HG03280 (cell line): ENCODE measurements at regions not wholly inside any gene's neighbourhood (a gene's known extent, or its start where the extent isn't known, plus 50 kb on each side); places are given as distances from the start of the nearest gene placed in this dataset.
"Not testable (repeated sequence)": the region's sequence is repeated elsewhere in the genome, so short reads cannot be mapped to it uniquely, and the experiment has no call there.

ENCODE experiments used
- ATAC-seq: cut with Tn5 transposase; IDR thresholded peaks from one replicate; pipeline ENCODE4 v1.9.1; 2021; ENCODE audit warnings: mild to moderate bottlenecking, moderate library complexity; ENCODE audit not compliant: unreplicated experiment

DNA sequence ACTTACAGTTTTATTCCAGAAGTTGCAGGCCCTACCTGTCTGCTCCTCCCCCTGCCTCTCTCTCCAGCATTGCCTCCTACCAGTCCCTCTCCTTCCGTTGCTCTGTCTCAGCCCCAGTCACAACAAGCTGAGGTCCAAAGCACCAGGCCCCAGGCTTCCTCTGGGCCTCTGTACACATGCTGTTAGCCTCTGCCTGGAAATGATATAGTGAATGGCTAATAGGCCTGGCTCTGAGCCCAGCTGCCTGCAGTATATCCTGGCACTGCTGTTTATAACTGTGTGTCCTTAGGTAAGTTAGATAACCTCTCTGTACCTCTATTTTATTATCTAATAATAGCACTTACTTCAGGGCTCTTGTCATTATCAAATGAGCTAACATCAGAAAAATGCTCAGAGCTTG is 114.9 kb upstream of the PWP1 start:
- ATAC-seq, result no peak

- ATAC-seq, result no peak
Measured at GRCh38 chr12:107571492-107571891, 114.1 kb upstream of the PWP1 start.

- no peak for ATAC-seq
Measured at GRCh38 chr12:107574691-107575090, 110.9 kb upstream of the PWP1 start.

GRCh38 chr12:107580750-107581618 is 104.6 kb upstream of the PWP1 start:
- ATAC-seq, result no peak

DNA sequence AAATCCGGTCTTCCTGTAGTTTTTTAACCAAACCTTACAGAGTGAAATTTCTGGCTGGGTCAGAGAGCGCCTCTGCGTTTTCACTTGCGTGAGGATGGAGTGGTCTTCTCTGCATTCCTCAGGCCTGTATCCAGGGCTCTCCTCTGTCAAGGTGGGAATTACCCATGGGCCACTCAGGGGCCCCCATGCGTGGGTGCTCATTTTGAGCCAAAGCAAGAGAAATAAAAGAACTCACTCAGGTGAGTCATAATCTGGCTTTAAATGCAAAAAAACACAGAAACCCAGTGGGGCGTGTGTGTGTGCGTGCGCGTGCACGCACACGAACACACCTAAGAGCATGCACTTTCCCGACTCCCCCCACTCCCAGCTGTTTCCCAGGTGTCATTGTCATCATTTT is 104.0 kb upstream of the PWP1 start:
- ATAC-seq, result no peak

DNA sequence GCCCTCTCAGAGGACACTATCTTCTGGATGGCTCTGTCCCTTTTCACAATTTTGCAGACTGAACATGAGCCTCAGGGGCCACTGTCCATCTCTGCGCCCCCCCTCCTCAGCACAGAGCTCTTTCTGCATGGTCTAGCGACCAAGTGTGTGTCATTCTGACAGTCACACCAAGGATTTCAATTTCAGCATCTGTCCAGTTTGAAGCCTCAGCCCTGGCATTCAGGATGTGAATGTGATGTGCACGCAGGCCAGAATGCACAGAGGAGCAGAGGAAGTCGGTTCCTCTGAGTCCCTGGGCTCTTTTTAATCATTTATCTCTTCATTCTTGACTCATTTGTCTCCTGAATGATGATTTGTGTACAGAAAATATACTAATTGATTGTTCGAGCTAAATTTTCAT is 102.0 kb upstream of the PWP1 start:
- no peak for ATAC-seq

DNA sequence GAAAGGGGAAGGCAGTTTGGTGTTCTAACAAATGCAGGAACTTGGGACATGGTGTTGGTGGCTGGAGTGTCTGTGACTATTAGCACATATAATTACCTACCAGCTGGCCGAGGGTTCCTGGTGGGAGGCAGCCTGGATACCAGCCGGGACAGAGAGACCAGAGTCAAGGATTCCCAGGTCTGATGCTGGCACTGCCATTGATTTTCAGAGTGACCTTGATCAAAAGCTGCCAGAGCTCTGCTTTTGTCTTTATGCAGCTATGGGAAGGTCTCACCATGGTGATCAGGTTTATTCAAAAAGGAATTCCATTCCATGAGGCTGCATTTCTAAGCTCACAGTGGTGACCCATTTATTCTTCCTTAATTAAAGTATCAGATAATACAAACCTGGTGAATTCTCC is 101.0 kb upstream of the PWP1 start:
- ATAC-seq, result no peak

DNA sequence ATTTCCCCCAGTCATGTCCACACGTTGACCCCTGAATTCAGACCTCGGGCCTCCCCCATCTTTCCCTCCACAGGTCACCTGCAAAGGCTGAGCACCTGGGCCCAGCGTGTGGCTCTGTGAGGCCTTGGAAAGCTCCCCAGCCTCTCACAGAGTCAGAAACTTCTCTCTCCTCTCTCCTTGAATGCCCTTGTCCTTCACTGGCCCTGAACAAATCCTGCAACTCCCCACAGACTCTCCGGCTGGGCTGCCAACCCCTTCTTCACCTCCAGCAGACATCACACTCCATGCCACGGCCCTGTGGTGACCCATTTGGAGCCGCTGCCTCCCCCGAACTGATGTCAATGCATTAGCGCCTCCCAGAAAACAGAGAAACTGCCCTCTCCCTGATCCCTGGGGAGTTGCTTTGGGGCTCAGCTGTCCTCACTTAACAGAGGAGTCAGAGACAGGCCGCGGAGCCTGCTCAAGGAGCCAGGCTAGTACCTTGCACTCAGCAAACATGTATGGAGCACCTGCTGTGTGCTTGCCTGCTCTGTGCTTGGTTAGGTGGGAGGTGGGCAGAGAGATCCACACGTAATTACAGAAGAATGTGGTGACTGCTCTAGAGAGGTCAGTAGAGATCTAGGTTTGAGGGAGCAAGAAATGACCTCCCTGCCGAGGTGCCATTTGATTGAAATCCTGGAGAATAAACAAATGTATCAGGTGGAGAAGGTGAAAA is 99.2 kb upstream of the PWP1 start:
- no peak for ATAC-seq

DNA sequence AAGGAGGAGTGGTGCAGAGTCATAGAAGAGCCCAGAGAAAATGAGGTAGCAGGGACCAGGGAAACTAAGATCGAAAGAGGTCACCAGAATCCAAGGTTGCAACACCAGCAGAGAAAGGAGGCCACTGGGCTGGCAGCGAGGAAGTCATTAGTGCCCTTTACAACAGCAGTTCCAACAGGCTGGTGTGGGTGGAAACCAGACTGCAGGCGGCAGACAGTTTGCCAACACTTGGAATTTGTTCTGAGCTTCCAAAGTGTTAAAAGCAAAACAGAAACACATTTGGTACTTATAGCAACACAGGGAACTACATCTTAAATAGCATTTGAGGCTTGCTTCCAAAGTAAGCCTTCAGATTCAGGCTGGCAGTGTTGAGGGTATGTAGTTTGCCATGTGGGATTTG is 95.2 kb upstream of the PWP1 start:
- ATAC-seq, result no peak

GRCh38 chr12:107590814-107591375 is 94.7 kb upstream of the PWP1 start:
- no peak for ATAC-seq

DNA sequence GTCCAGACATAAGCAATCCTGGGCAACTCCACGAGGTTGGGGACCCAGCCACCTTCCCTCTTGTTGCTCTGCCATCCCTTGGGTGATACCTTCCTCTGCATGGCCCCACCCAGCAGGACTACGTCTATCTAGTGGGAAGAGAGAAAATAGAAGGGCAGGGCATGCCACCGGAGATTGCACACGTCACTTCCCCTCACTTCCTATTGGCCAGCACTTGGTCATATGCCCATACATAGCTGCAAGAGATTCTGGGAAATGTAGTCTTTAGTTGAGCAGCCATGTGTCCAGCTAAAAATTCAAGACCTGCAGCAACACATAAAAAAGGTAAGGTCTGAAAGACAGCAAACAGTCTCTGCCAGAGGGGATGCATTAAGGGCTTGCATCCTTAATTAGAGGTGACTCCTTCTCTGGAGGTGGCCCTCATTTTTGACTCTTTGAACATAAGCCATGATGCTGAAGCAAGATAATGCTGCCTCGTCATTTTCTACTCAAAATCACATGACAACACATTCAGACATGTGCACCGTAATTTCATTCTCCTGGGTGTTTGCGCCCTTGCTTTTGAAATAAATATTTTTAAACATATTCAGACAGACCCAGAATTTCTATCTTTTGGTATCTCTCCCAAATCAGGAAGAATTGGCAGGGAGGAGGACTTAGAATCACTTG is 91.8 kb upstream of the PWP1 start:
- ATAC-seq, result no peak

- ATAC-seq, result no peak
Measured at GRCh38 chr12:107594995-107595394, 90.6 kb upstream of the PWP1 start.

DNA sequence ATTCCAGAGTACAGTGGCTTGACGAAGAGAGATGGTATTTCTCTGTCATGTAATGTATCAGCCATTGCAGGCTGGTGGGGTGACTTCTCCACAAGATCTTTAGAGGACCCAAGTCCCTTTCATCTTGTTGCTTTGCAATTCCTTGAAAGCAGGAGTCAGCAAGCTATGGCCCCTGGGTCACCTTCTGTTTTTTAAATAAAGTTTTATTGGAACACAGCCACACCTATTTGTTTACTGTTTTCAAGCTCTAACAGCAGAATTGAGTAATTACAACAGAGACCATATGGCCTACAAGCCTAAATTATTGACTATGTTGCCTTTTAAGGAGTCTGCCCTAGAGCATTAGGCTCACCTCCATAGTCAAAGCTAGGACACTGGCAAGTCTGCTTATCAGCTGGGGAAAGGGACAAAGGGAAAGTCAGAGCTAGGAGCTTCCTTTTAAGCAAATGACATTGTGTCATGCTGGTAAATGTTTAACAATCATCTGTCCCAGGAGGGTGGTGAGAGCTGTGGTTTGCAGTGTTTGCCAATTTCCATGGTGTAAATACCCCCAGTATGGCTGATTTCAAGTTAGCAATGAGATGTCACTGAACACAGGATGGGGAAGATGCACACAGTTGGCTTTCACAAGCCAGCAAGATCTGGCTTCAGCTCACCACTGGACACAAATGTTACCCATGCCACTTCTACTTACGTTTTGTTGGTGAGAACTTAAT is 87.7 kb upstream of the PWP1 start:
- no peak for ATAC-seq

- no peak for ATAC-seq
Measured at GRCh38 chr12:107598906-107599305, 86.7 kb upstream of the PWP1 start.

GRCh38 chr12:107600581-107601144 is 84.9 kb upstream of the PWP1 start:
- ATAC-seq, result no peak

DNA sequence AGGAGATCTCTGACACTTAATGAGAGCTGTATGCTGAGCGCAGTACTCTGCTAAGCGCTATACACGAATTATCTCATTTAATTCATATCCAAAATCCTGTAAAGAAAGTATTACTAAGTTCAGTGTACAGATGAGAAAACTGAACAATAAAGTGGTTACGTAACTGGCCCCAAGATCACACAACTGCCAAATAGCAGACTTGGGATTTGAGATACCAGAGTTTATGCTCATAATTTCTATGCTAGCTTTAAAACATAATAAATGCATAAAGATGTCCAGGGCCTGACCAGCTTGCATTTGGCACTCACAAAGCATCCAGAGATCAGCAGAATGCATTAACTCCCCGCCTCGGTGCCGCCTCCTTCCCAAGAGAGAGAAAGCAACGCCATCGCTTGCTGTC is 83.2 kb upstream of the PWP1 start:
- ATAC-seq, result no peak

DNA sequence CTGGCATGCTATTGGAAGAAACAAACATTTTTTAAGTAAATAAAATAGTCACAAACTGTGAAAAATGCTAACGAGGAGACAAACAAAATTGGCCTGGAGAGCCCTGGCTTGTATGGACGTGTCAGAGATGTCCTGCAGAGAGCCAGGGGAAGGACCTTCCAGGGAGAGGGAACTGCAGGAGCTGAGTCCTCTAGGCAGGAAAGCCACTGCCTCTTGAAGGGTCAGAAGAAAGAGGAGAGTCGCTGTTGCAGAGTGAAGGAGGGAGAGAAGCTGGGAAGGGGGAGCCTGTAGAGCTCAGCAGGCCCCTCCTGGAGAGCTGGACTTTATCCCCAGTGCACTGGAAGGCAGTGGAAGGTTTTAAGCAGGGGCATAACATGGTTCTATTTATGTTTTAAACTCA is 80.3 kb upstream of the PWP1 start:
- ATAC-seq, result no peak

DNA sequence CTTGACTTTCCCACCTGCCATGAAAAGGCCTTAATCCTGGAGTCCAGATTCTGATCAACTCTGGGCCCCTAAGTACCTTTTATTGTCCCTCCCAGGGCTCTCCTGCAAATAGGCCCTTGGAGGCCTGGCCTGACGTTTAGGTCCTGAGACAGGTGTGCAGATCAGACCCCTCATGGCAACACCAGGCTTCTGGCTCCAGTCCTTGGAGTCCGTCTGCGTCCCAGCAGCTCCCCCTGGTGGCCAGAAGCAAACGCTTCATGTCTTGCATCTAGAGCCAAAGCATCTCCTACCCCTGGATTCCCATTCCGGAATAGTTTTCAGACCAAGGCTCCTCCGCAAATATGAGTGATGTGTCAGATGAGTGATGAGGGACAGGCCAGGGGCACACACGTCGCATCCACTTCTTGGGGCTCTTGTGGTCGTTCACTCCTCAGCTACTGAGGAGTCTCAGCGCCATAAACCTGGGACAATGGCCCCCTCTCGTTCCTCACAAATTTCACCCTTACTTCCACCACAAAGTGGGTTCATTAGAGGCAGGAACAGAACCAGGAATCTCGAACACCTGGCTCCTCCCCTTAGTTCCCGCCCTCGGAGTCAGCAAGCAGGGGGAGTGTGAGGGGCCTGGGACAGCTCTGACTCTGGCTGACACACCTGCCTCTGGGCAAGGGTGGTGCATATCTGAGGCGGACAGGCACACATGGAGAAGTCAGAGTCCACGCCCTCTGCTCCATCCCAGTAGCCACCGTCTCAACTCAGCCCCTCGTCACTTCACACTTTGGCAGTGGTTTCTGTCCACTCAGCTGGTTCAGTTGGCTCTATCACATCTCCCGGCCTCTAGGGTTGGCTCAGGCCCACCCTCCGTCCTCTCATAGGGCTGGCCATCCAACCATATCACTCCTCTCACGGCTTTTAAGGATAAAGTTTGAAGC is 77.9 kb upstream of the PWP1 start:
- peak; percentile 70 for ATAC-seq

GRCh38 chr12:107608779-107609178 is 76.8 kb upstream of the PWP1 start:
- ATAC-seq, result not testable (repeated sequence)
